OCI-LY1 (cell line): ENCODE measurements at regions not wholly inside any gene's neighbourhood (a gene's known extent, or its start where the extent isn't known, plus 50 kb on each side); places are given as distances from the start of the nearest gene placed in this dataset.

Source experiments
- EZH2 ChIP-seq: fragments of 200-600 bp; sonication (generic), shearing (Covaris generic); IDR thresholded peaks from 2 replicates; pipeline ENCODE4 v1.8.0; 2017; ENCODE audit warnings: borderline replicate concordance, mixed run types, mild to moderate bottlenecking, antibody characterized with exemption, low read length, moderate library complexity, mixed read lengths
- TF ChIP-seq, protein P1 (sequence below): fragments of 200-600 bp; sonication (generic), shearing (Covaris generic); IDR thresholded peaks from 2 replicates; pipeline ENCODE4 v1.5.1; 2017; ENCODE audit warnings: mild to moderate bottlenecking, antibody characterized with exemption, low read length, moderate library complexity, mixed read lengths

DNA sequence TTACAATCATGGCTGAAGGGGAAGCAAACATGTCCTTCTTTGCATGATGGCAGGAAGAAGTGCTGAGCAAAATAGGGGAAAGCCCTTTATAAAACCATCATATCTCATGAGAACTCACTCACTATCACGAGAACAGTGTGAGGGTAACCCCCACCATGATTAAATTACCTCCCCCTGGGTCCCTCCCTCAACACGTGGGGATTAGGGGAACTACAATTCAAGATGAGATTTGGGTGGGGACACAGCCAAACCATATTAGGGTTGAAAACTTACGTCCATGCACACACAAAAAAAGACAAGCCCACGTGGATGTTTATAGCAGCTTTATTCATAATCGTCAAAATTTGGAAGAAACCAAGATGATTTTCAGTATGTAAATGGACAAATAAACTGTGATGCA, 72.3 kb downstream of the RPL22L1 start:
- TF ChIP-seq, protein P1, sequence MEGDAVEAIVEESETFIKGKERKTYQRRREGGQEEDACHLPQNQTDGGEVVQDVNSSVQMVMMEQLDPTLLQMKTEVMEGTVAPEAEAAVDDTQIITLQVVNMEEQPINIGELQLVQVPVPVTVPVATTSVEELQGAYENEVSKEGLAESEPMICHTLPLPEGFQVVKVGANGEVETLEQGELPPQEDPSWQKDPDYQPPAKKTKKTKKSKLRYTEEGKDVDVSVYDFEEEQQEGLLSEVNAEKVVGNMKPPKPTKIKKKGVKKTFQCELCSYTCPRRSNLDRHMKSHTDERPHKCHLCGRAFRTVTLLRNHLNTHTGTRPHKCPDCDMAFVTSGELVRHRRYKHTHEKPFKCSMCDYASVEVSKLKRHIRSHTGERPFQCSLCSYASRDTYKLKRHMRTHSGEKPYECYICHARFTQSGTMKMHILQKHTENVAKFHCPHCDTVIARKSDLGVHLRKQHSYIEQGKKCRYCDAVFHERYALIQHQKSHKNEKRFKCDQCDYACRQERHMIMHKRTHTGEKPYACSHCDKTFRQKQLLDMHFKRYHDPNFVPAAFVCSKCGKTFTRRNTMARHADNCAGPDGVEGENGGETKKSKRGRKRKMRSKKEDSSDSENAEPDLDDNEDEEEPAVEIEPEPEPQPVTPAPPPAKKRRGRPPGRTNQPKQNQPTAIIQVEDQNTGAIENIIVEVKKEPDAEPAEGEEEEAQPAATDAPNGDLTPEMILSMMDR, result no peak
- TF ChIP-seq EZH2, result no peak
